Neural progenitor cell (in vitro differentiated cells): ENCODE measurements at regions not wholly inside any gene's neighbourhood (a gene's known extent, or its start where the extent isn't known, plus 50 kb on each side); places are given as distances from the start of the nearest gene placed in this dataset.
A peak's percentile ranks its signal among the peaks of the same experiment; 100 is the strongest.

Experiments
- DNase-seq: peaks from one replicate; pipeline ENCODE4 v3.0.0-alpha.2; 2016; ENCODE audit warnings: low spot score
- H2AFZ ChIP-seq: fragments of 200-600 bp; sonication (generic); replicated peaks from 2 replicates; pipeline ENCODE4 v1.6.1; 2016; ENCODE audit warnings: antibody characterized with exemption
- H3F3A ChIP-seq: fragments of 200-600 bp; sonication (generic); 2 replicates; pipeline ENCODE4 v1.6.1; 2016; ENCODE audit warnings: antibody characterized with exemption, low read depth
- H3K27ac ChIP-seq: fragments of 200-600 bp; sonication (generic); 2 replicates; pipeline ENCODE4 v1.5.1; 2016; ENCODE audit warnings: mild to moderate bottlenecking
- H3K27me3 ChIP-seq: fragments of 200-600 bp; sonication (generic); 2 replicates; pipeline ENCODE4 v1.6.1; 2016; ENCODE audit warnings: mild to moderate bottlenecking, moderate library complexity
- H3K36me3 ChIP-seq: fragments of 200-600 bp; sonication (generic); 2 replicates; pipeline ENCODE4 v1.5.1; 2016
- H3K4me1 ChIP-seq: fragments of 200-600 bp; sonication (generic); 2 replicates; pipeline ENCODE4 v1.6.1; 2016; ENCODE audit warnings: mixed run types
- H3K4me2 ChIP-seq: fragments of 200-600 bp; sonication (generic); 2 replicates; pipeline ENCODE4 v1.6.1; 2016
- H3K4me3 ChIP-seq: fragments of 200-600 bp; sonication (generic); 2 replicates; pipeline ENCODE4 v1.5.1; 2016
- H3K79me2 ChIP-seq: fragments of 200-600 bp; sonication (generic); 2 replicates; pipeline ENCODE4 v1.6.1; 2016; ENCODE audit warnings: low read depth
- H3K9ac ChIP-seq: fragments of 200-600 bp; sonication (generic); 2 replicates; pipeline ENCODE4 v1.6.1; 2016
- H3K9me3 ChIP-seq: fragments of 200-600 bp; sonication (generic); 2 replicates; pipeline ENCODE4 v1.5.1; 2016; ENCODE audit warnings: low read depth
- H4K20me1 ChIP-seq: fragments of 200-600 bp; sonication (generic); 2 replicates; pipeline ENCODE4 v1.6.1; 2016; ENCODE audit warnings: low read depth
- H3K27ac Mint-ChIP-seq: 3 replicates; pipeline ENCODE4 v1.8.0; 2021; ENCODE audit warnings: mixed read lengths
- H3K27me3 Mint-ChIP-seq: 2 replicates; pipeline ENCODE4 v1.8.0; 2022; ENCODE audit warnings: low read depth, mild to moderate bottlenecking, inconsistent platforms, moderate library complexity, mixed read lengths; ENCODE audit not compliant: insufficient read depth
- H3K36me3 Mint-ChIP-seq: 3 replicates; pipeline ENCODE4 v1.8.0; 2021; ENCODE audit warnings: mixed read lengths
- H3K4me1 Mint-ChIP-seq: 3 replicates; pipeline ENCODE4 v1.8.0; 2021; ENCODE audit warnings: mixed read lengths
- H3K4me3 Mint-ChIP-seq: 3 replicates; pipeline ENCODE4 v1.8.0; 2021; ENCODE audit warnings: mild to moderate bottlenecking, moderate library complexity, mixed read lengths
- H3K9me3 Mint-ChIP-seq: 3 replicates; pipeline ENCODE4 v1.8.0; 2020; ENCODE audit warnings: mixed read lengths
- CTCF ChIP-seq: fragments of 200-600 bp; sonication (generic); IDR thresholded peaks from 2 replicates; pipeline ENCODE4 v1.5.1; 2017; ENCODE audit warnings: antibody characterized with exemption, mild to moderate bottlenecking
- EZH2 ChIP-seq: fragments of 200-600 bp; sonication (generic); IDR thresholded peaks from 2 replicates; pipeline ENCODE4 v1.6.1; 2017; ENCODE audit warnings: antibody characterized with exemption, mild to moderate bottlenecking, moderate library complexity
- EZH2phosphoT487 ChIP-seq: fragments of 200-600 bp; sonication (generic); IDR thresholded peaks from 2 replicates; pipeline ENCODE4 v1.6.1; 2017; ENCODE audit warnings: antibody characterized with exemption

- Mint-ChIP-seq H3K27ac (no peak overlapping the region), H3K4me3 (no peak overlapping the region), H3K9me3 (peaks cover 4% of the 10 kb centered on the region), H3K36me3 (no peaks in the 10 kb centered on the region), H3K27me3 (peaks cover 13% of the 10 kb centered on the region), H3K4me1 (peaks cover 28% of the 10 kb centered on the region)
- no peaks in the 10 kb centered on the region for H3K27me3 ChIP-seq
- no peak overlapping the region for H3K4me3 ChIP-seq
- H3K27ac ChIP-seq, result no peak overlapping the region
- H2AFZ ChIP-seq, result no peak overlapping the region
- H3K4me1 ChIP-seq, result no peaks in the 10 kb centered on the region
- H3K9me3 ChIP-seq, result no peaks in the 10 kb centered on the region
- H3K4me2 ChIP-seq, result no peak overlapping the region
- H3K9ac ChIP-seq, result no peak overlapping the region
- TF ChIP-seq CTCF, result no peak
- TF ChIP-seq EZH2, result no peak
- TF ChIP-seq EZH2phosphoT487, result no peak
- DNase-seq, result no peak
- no peaks in the 10 kb centered on the region for H3K79me2 ChIP-seq
- no peaks in the 10 kb centered on the region for H3K36me3 ChIP-seq
- no peaks in the 10 kb centered on the region for H4K20me1 ChIP-seq
- H3F3A ChIP-seq, result no peaks in the 10 kb centered on the region
Observed at GRCh38 chr14:101192661-101193000, 289.1 kb upstream of the RTL1 start.

DNA sequence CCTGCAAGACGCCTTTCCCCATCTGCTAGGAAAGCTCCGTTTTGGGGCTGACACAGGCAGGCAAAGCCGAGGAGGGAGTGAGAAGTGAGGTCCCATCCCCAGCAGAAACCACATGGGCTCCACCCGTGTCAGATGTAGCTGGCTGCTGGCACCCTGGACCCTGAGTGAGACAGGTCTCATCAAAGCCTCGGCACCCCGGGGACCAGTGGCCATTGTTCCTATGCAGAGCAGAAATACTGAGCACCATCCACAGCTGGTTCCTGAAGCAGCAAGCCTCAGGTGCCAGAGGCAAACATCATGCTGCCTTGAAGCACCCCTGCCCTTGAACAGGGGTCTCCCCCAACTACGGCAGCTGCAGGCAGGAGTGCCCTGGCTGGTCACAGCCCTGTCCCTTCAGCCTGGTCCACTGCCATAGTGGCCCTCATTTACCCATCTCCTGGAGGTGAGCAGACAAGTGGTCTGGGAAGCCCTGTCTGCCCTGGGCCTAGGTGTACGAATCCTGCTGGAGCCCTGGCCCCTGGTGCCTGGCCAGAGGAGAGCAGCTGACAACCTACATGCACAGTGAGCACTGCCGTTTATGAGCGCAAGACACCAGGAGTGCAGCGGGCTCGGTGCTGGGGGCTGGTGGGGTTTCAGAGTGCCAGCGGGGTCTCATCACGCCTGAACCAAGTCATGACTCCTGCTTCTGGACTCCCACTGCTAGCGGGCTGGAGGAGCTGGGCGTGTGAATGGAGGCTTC, 289.8 kb upstream of the RTL1 start:
- Histone ChIP-seq H3K4me1 (no peaks in the 10 kb centered on the region), H3K36me3 (no peaks in the 10 kb centered on the region), H3K4me2 (no peak overlapping the region), H3K9ac (no peak overlapping the region), H3K9me3 (no peaks in the 10 kb centered on the region), H3K4me3 (no peak overlapping the region), H3K79me2 (no peaks in the 10 kb centered on the region), H2AFZ (no peak overlapping the region), H3K27ac (no peak overlapping the region), H3K27me3 (no peaks in the 10 kb centered on the region), H3F3A (no peaks in the 10 kb centered on the region), H4K20me1 (no peaks in the 10 kb centered on the region)
- TF ChIP-seq EZH2phosphoT487, result no peak
- TF ChIP-seq EZH2, result no peak
- Mint-ChIP-seq H3K9me3 (peaks cover 4% of the 10 kb centered on the region), H3K4me1 (peaks cover 28% of the 10 kb centered on the region), H3K27ac (peak overlapping the region; percentile 83), H3K36me3 (no peaks in the 10 kb centered on the region), H3K27me3 (peaks cover 12% of the 10 kb centered on the region), H3K4me3 (no peak overlapping the region)
- DNase-seq, result no peak

- no peak for TF ChIP-seq EZH2phosphoT487
- no peak for TF ChIP-seq CTCF
- TF ChIP-seq EZH2, result no peak
- DNase-seq, result no peak
- no peak overlapping the region for H2AFZ ChIP-seq
- H3K9me3 ChIP-seq, result no peaks in the 10 kb centered on the region
- Mint-ChIP-seq H3K4me1 (peaks cover 29% of the 10 kb centered on the region), H3K36me3 (no peaks in the 10 kb centered on the region), H3K27ac (peak overlapping the region; percentile 46), H3K27me3 (peaks cover 11% of the 10 kb centered on the region), H3K9me3 (peaks cover 4% of the 10 kb centered on the region), H3K4me3 (no peak overlapping the region)
- H3K79me2 ChIP-seq, result no peaks in the 10 kb centered on the region
- no peaks in the 10 kb centered on the region for H3F3A ChIP-seq
- no peak overlapping the region for H3K4me2 ChIP-seq
- H3K27me3 ChIP-seq, result no peaks in the 10 kb centered on the region
- no peak overlapping the region for H3K9ac ChIP-seq
- no peak overlapping the region for H3K4me3 ChIP-seq
- no peaks in the 10 kb centered on the region for H3K4me1 ChIP-seq
- no peaks in the 10 kb centered on the region for H3K36me3 ChIP-seq
- H3K27ac ChIP-seq, result no peak overlapping the region
- no peaks in the 10 kb centered on the region for H4K20me1 ChIP-seq
Observed at GRCh38 chr14:101193845-101194372, 290.4 kb upstream of the RTL1 start.
